ENCODE measurements at regions not wholly inside any gene's neighbourhood (a gene's known extent, or its start where the extent isn't known, plus 50 kb on each side); places are given as distances from the start of the nearest gene placed in this dataset.

DNA sequence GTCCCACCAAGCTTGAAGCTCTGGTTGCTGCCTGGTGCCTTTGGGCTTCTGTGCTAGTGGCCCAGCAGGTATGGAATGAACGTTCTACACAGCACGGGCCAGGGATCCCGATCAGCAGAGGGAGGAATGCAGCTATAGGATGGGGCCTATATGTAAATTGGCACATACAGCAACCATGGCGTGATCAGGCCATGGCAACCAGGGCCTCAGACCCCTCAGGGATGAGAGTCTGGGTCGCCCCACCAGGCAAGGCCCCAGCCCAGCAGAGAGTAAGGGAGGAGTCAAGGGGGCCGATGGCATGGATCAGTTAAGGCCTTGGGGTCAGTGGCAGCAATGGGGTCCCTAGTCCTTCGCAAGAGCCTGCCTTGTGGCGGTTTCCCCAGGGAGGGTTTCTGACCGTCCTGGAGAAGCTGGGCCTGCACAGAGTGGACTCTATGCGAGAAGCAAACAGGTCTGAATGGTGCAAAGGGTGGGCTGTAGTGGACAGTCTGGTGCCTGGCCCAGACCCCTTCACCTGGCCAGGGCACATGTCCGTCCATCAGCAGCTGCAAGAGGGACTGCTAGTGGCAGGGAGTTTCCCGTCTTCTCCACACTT lies 98.2 kb upstream of the SLC22A11 start:
- Histone ChIP-seq H3K79me2 (ENCODE audit: insufficient read depth, low read length) (no peaks in the 10 kb centered on the region), H3K9ac (ENCODE audit: low read depth, low read length, poor library complexity, severe bottlenecking) (no peak overlapping the region), H3K9me3 (ENCODE audit: insufficient read depth, low read depth, low read length) (no peaks in the 10 kb centered on the region), H3K4me1 (ENCODE audit: insufficient read depth, low read length, poor library complexity, severe bottlenecking) (no peaks in the 10 kb centered on the region), H3K27me3 (ENCODE audit: insufficient read depth, low read length, poor library complexity, severe bottlenecking) (no peaks in the 10 kb centered on the region), H2AFZ (ENCODE audit: low read length) (no peak overlapping the region), H3K4me3 (ENCODE audit: low read length, poor library complexity, severe bottlenecking) (no peak overlapping the region), H3K4me2 (ENCODE audit: low read depth, low read length, poor library complexity, severe bottlenecking) (no peak overlapping the region), H4K20me1 (ENCODE audit: insufficient read depth, low read length, poor library complexity, severe bottlenecking) (no peaks in the 10 kb centered on the region), H3K36me3 (ENCODE audit: insufficient read depth, low read length) (no peaks in the 10 kb centered on the region), H3K9me2 (replicated peaks; ENCODE audit: low read depth, low read length) (no peaks in the 10 kb centered on the region), H3F3A (ENCODE audit: low read depth) (no peaks in the 10 kb centered on the region)
- no peak for TF ChIP-seq CTCF (conservative IDR thresholded peaks at IDR 0.05; ENCODE audit: low read length)
- no peak for TF ChIP-seq EZH2phosphoT487 (IDR thresholded peaks at IDR 0.05; ENCODE audit: borderline replicate concordance)

GRCh38 chr11:64458997-64459396 lies 96.7 kb upstream of the SLC22A11 start:
- no peak overlapping the region for H3K9ac ChIP-seq (ENCODE audit: low read depth, low read length, poor library complexity, severe bottlenecking)
- H3K9me2 ChIP-seq (replicated peaks; ENCODE audit: low read depth, low read length): no peaks in the 10 kb centered on the region
- H3K4me1 ChIP-seq (ENCODE audit: insufficient read depth, low read length, poor library complexity, severe bottlenecking): no peaks in the 10 kb centered on the region
- TF ChIP-seq EZH2phosphoT487 (IDR thresholded peaks at IDR 0.05; ENCODE audit: borderline replicate concordance): no peak
- no peak for TF ChIP-seq CTCF (conservative IDR thresholded peaks at IDR 0.05; ENCODE audit: low read length)
- H4K20me1 ChIP-seq (ENCODE audit: insufficient read depth, low read length, poor library complexity, severe bottlenecking): no peaks in the 10 kb centered on the region
- no peaks in the 10 kb centered on the region for H3K9me3 ChIP-seq (ENCODE audit: insufficient read depth, low read depth, low read length)
- H3K36me3 ChIP-seq (ENCODE audit: insufficient read depth, low read length): no peaks in the 10 kb centered on the region
- H2AFZ ChIP-seq (ENCODE audit: low read length): no peak overlapping the region
- no peaks in the 10 kb centered on the region for H3K79me2 ChIP-seq (ENCODE audit: insufficient read depth, low read length)
- H3K4me3 ChIP-seq (ENCODE audit: low read length, poor library complexity, severe bottlenecking): no peak overlapping the region
- no peaks in the 10 kb centered on the region for H3K27me3 ChIP-seq (ENCODE audit: insufficient read depth, low read length, poor library complexity, severe bottlenecking)
- H3K4me2 ChIP-seq (ENCODE audit: low read depth, low read length, poor library complexity, severe bottlenecking): no peak overlapping the region
- no peaks in the 10 kb centered on the region for H3F3A ChIP-seq (ENCODE audit: low read depth)

GRCh38 chr11:64459609-64460008 lies 96.1 kb upstream of the SLC22A11 start:
- Histone ChIP-seq H3K9ac (ENCODE audit: low read depth, low read length, poor library complexity, severe bottlenecking) (no peak overlapping the region), H3K9me3 (ENCODE audit: insufficient read depth, low read depth, low read length) (no peaks in the 10 kb centered on the region), H3K4me3 (ENCODE audit: low read length, poor library complexity, severe bottlenecking) (no peak overlapping the region), H3K9me2 (replicated peaks; ENCODE audit: low read depth, low read length) (no peaks in the 10 kb centered on the region), H3K79me2 (ENCODE audit: insufficient read depth, low read length) (no peaks in the 10 kb centered on the region), H2AFZ (ENCODE audit: low read length) (no peak overlapping the region), H4K20me1 (ENCODE audit: insufficient read depth, low read length, poor library complexity, severe bottlenecking) (no peaks in the 10 kb centered on the region), H3K36me3 (ENCODE audit: insufficient read depth, low read length) (no peaks in the 10 kb centered on the region), H3K4me1 (ENCODE audit: insufficient read depth, low read length, poor library complexity, severe bottlenecking) (no peaks in the 10 kb centered on the region), H3K4me2 (ENCODE audit: low read depth, low read length, poor library complexity, severe bottlenecking) (no peak overlapping the region), H3F3A (ENCODE audit: low read depth) (no peaks in the 10 kb centered on the region), H3K27me3 (ENCODE audit: insufficient read depth, low read length, poor library complexity, severe bottlenecking) (no peaks in the 10 kb centered on the region)
- no peak for TF ChIP-seq EZH2phosphoT487 (IDR thresholded peaks at IDR 0.05; ENCODE audit: borderline replicate concordance)
- TF ChIP-seq CTCF (conservative IDR thresholded peaks at IDR 0.05; ENCODE audit: low read length): no peak
